ENCODE measurements at regions not wholly inside any gene's neighbourhood (a gene's known extent, or its start where the extent isn't known, plus 50 kb on each side); places are given as distances from the start of the nearest gene placed in this dataset.
"Not testable (repeated sequence)": the region's sequence is repeated elsewhere in the genome, so short reads cannot be mapped to it uniquely, and the experiment has no call there.

DNA sequence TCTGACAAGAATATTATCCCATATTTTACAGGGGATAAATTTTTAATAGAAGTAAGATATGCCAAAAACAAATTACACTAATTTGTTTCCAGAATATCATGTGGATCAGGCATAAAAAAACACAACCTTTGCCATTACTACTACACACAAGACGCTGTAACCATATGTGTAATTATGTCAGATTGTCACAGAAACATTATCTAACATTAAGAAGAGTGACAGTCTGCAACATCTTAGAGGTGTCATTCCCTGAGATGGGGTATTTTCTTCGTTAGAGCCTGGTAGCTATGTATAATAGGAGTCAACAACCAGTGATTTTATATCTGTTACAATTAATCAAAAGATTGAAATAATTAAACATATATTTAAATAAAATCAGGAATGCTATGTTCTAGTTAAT, 518.9 kb downstream of the RERGL start:
- DNase-seq (ENCODE audit: low read depth) = no peak
- H3K4me3 ChIP-seq (ENCODE audit: low read depth, low read length) = no peak overlapping the region
- TF ChIP-seq, protein P1, sequence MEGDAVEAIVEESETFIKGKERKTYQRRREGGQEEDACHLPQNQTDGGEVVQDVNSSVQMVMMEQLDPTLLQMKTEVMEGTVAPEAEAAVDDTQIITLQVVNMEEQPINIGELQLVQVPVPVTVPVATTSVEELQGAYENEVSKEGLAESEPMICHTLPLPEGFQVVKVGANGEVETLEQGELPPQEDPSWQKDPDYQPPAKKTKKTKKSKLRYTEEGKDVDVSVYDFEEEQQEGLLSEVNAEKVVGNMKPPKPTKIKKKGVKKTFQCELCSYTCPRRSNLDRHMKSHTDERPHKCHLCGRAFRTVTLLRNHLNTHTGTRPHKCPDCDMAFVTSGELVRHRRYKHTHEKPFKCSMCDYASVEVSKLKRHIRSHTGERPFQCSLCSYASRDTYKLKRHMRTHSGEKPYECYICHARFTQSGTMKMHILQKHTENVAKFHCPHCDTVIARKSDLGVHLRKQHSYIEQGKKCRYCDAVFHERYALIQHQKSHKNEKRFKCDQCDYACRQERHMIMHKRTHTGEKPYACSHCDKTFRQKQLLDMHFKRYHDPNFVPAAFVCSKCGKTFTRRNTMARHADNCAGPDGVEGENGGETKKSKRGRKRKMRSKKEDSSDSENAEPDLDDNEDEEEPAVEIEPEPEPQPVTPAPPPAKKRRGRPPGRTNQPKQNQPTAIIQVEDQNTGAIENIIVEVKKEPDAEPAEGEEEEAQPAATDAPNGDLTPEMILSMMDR (IDR thresholded peaks at IDR 0.05; ENCODE audit: insufficient read depth, low read depth, low read length) = no peak

DNA sequence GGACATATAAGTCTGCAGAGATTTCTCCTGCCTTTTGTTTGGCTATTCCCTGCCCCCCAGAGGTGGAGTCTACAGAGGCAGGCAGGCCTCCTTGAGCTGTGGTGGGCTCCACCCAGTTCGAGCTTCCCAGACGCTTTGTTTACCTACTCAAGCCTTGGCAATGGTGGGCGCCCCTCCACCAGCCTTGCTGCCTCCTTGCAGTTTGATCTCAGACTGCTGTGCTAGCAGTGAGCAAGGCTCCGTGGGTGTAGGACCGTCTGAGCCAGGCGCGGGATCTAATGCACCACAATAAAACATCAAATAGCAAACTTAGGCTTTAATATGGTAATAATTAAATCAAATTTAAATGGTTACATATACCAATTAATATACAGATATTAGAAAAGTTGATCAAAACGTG, 525.4 kb downstream of the RERGL start:
- DNase-seq (ENCODE audit: low read depth); H3K4me3 ChIP-seq (ENCODE audit: low read depth, low read length): not testable (repeated sequence)

DNA sequence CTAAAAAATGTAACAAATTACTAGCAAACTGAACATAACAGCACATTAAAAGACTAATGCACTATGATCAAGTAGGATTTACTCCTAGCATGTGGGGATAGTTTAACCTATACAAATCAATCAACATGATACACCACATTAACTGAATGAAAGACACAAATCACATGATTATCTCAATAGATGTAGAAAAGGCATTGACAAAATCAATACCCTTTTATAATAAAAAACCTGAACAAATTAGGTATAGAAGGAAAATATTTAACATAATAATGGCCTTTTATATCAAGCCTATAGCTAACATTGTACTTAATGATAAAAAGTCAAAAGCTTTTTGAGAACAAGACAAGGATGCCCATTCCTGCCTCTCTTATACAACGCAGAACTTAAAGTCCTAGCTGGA, 540.0 kb downstream of the RERGL start:
- DNase-seq (ENCODE audit: low read depth) = no peak
- H3K4me3 ChIP-seq (ENCODE audit: low read depth, low read length) = no peak overlapping the region
- TF ChIP-seq, protein P1 (IDR thresholded peaks at IDR 0.05; ENCODE audit: insufficient read depth, low read depth, low read length) = no peak

DNA sequence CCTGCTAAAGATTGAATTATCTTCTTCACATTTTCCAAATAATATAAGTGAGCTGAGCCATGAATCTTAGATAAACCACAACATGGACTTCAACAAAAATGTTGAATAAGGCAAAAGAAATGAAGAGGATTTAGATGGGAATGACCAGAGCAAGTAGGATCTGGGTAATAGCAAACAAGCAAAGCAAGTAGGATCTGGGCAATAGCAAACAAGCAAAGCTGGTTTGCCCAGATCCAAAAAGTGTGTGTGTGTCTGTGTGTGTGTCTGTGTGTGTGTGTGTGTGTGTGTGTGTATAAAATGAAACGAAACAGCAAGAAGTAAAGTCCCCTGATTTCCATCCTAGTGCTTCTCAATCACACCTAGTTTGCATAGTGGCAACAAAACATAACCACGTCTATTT, 549.1 kb downstream of the RERGL start:
- TF ChIP-seq, protein P1 (IDR thresholded peaks at IDR 0.05; ENCODE audit: insufficient read depth, low read depth, low read length) = no peak
- H3K4me3 ChIP-seq (ENCODE audit: low read depth, low read length) = no peak overlapping the region
- no peak for DNase-seq (ENCODE audit: low read depth)

DNA sequence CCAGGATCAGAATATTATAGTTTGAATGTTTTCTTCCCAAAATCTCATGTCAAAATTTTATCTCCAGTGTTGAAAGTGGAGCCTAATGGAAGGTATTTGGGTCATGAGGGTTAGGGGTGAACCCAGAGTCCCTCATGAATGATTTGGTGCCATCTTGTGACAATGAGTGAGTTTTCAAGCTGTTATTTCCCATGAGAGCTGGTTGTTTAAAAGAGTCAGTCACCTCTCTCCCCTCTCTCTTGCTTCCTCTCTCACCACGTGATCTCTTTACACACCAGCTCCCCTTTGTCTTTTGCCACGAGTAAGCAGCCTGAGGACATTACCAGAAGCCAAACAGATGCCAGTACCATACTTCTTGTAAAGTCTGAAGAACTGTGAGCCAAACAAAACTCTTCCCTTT, 561.6 kb downstream of the RERGL start:
- H3K4me3 ChIP-seq (ENCODE audit: low read depth, low read length) = no peak overlapping the region
- DNase-seq (ENCODE audit: low read depth) = no peak
- TF ChIP-seq, protein P1 (IDR thresholded peaks at IDR 0.05; ENCODE audit: insufficient read depth, low read depth, low read length) = no peak

DNA sequence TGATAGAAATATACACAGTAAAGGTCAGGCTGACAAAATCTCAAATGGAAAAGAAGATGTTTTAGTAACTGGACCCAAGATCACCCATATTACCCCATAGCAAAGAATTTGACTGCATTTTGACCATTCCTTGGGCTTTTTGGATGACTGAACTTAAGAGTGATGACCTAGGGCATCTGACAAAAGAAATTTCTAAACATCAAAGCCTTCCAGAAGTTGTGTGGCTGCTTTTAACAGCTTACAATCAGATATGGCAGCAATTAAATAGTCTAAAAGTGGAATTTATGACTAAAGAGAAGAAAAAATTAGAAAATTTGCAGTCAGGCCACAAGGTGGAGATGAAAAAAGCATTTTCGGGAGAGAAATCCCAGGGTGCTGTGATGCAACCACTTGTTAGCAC, 563.0 kb downstream of the RERGL start:
- DNase-seq (ENCODE audit: low read depth) = no peak
- H3K4me3 ChIP-seq (ENCODE audit: low read depth, low read length) = no peak overlapping the region
- TF ChIP-seq, protein P1 (IDR thresholded peaks at IDR 0.05; ENCODE audit: insufficient read depth, low read depth, low read length) = no peak

DNA sequence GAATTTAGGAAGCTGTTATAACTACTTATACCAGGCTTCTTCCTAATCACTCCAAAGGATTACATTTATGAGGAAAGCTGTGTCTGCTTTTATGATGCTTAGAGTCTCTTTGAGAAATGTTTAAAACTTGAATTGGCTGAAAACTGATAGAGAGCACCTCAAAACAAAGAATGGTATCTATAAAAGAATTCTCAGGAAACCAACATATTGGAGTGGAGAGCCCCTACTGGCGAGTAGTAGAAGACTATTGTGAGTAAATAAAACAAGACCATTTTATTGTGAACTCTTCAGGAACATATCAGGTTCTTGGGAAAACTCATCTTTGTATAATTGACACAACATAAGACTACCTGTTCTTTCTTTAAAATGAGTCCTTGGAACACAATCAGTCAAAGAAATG, 578.6 kb downstream of the RERGL start:
- H3K4me3 ChIP-seq (ENCODE audit: low read depth, low read length) = no peak overlapping the region
- no peak for DNase-seq (ENCODE audit: low read depth)
- TF ChIP-seq, protein P1 (IDR thresholded peaks at IDR 0.05; ENCODE audit: insufficient read depth, low read depth, low read length) = no peak

Measured in fibroblast of villous mesenchyme (primary cell).